RWPE1 (cell line): ENCODE measurements at regions not wholly inside any gene's neighbourhood (a gene's known extent, or its start where the extent isn't known, plus 50 kb on each side); places are given as distances from the start of the nearest gene placed in this dataset.

Experiments used
- CTCF ChIA-PET: fragments of 350-600 bp; sonication (Branson Sonifier 250); formaldehyde crosslinking; extraction: SDS; loops from one replicate; lab custom pipeline; 2021; lab: Yijun Ruan, JAX
- POLR2A ChIA-PET: fragments of 400-600 bp; formaldehyde crosslinking; extraction: SDS; loops from one replicate; lab custom pipeline; 2020; ENCODE audit warnings: antibody characterized with exemption; ENCODE audit not compliant: low non-redundant PET; lab: Yijun Ruan, JAX
- DNase-seq: peaks from one replicate; pipeline ENCODE4 v3.0.0; 2012; ENCODE audit warnings: low spot score
- H3K27ac ChIP-seq: fragments of 450-650 bp; 2 replicates; pipeline ENCODE4 v1.5.1; 2017
- TF ChIP-seq, protein P1 (sequence below): fragments of 450-650 bp; conservative IDR thresholded peaks from 2 replicates; pipeline ENCODE4 v1.5.1; 2017; ENCODE audit warnings: low read depth, mild to moderate bottlenecking

DNA sequence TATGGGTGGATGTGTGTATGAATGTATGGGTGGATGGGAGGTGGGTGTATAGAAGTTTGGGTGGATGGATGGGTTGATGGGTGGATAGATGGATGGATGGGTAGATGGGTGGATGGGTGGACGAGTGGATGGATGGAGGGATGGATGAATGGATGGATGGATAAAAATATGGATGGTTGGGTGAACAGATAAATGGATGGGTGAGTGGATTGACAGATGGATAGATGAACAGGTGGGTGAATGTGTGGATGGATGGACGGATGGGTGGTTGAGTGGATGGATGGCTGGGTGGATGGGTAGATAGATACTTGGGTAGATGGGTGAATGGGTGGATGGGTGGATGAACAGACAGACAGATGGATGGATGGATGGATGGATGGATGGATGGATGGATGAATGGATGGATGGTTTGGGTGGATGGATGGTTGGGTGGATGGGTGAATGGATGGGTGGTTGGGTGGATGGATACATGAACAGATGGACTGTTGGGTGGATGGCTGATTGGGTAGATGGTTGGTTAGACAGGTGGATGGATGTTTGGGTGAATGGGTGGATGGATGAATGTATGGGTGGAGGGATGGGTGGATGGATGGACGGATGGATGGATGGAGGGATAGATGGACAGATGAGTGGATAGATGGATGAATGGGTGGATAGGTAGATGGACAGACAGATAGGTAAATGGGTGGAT lies 166.8 kb downstream of the IRX2 start:
- no peak for DNase-seq
- TF ChIP-seq, protein P1, sequence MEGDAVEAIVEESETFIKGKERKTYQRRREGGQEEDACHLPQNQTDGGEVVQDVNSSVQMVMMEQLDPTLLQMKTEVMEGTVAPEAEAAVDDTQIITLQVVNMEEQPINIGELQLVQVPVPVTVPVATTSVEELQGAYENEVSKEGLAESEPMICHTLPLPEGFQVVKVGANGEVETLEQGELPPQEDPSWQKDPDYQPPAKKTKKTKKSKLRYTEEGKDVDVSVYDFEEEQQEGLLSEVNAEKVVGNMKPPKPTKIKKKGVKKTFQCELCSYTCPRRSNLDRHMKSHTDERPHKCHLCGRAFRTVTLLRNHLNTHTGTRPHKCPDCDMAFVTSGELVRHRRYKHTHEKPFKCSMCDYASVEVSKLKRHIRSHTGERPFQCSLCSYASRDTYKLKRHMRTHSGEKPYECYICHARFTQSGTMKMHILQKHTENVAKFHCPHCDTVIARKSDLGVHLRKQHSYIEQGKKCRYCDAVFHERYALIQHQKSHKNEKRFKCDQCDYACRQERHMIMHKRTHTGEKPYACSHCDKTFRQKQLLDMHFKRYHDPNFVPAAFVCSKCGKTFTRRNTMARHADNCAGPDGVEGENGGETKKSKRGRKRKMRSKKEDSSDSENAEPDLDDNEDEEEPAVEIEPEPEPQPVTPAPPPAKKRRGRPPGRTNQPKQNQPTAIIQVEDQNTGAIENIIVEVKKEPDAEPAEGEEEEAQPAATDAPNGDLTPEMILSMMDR: no peak
- ChIA-PET CTCF (no interaction called here), POLR2A (no interaction called here)
- no peak overlapping the region for H3K27ac ChIP-seq

DNA sequence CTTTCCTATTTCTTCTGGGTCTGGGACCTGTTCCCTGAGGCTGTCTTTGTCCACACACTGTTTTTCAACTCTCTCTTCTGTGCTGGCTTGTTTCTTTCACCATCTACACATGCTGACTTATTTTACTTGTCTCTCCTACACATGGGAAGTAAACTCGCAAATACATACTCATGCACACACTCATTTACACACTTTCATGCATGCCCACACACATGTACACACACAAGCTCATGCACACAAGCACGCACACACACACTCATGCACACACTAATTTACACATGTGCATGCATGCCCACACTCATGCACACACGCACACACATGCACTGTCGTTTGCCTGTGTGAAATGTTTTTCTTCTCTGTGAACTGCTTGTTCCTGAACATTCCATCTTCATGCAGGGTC lies 169.0 kb downstream of the IRX2 start:
- no peak overlapping the region for H3K27ac ChIP-seq
- TF ChIP-seq, protein P1: no peak
- no peak for DNase-seq
- ChIA-PET CTCF (interaction anchor here (0.6 kb wide), 1 partner anchor 297 kb away, joined by 3 read pairs; no protein-coding TSS in a partner anchor), POLR2A (no interaction called here)

DNA sequence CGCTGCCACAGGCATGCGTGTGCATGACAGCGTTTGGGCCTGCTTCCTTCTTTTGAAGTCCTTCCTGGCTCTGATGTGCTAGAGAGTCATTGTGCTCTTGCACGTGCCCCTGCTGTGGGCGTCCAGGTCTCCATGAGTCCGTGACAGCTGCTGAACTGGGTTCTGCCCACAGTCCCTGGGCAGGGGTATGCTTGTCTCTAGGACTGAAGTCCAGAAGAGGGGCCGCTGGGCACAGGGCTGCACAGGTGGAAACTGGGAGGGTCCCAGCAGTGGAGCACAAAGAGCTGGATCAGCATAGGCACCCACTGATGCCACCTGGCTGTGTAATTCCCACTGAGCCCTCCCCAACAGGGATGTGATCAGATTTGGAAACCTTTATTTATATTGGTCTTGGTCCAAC lies 169.4 kb downstream of the IRX2 start:
- CTCF ChIA-PET: interaction anchor here (0.6 kb wide), 1 partner anchor 296 kb away, joined by 3 read pairs; no protein-coding TSS in a partner anchor
- POLR2A ChIA-PET: no interaction called here
- H3K27ac ChIP-seq: no peak overlapping the region
- DNase-seq: no peak
- TF ChIP-seq, protein P1: no peak

DNA sequence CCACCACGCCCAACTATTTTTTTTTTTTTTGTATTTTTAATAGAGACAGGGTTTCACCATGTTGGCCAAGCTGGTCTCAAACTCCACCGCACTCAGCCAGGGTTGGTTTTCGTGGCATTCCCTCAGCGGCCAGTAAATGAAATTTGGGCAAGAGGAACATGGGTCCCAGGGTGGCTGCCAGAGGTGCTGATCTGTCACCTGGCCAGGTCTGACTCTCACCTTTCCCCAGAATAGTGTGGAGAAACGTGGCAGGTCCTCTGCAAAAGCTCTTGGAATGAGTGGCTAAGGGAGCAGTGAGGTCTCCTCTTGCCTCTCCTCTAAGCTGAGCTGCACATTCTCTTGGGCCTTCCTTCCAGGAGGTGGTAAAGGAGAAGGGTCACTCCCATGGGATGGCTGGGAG lies 170.1 kb downstream of the IRX2 start:
- TF ChIP-seq, protein P1: no peak
- ChIA-PET POLR2A (no interaction called here), CTCF (interaction anchor here (0.6 kb wide), 1 partner anchor 843 kb away, joined by 3 read pairs; no protein-coding TSS in a partner anchor)
- H3K27ac ChIP-seq: no peak overlapping the region
- DNase-seq: no peak

DNA sequence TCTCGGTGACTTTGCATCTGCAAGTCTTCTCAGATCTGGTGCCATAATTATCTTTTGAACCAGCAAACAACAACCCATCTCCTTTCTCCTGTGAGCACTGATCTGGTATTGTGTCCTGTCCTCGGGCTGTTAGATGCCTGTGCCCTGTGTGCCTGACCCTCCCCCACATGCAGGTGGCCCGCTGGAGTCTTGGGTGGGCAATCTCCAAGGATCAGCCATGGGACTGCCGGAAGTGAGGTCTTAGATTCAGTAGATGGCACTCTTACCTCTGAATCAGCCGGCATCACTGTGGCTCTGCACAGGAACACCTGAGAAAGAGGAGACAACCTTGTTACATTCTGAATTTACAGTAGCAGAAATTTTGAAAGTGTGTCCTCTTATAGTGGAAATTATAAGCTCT lies 172.4 kb downstream of the IRX2 start:
- CTCF ChIA-PET: interaction anchor here (0.6 kb wide), 1 partner anchor 167 kb away, joined by 3 read pairs; no protein-coding TSS in a partner anchor
- POLR2A ChIA-PET: no interaction called here
- DNase-seq: no peak
- no peak overlapping the region for H3K27ac ChIP-seq
- TF ChIP-seq, protein P1: no peak

DNA sequence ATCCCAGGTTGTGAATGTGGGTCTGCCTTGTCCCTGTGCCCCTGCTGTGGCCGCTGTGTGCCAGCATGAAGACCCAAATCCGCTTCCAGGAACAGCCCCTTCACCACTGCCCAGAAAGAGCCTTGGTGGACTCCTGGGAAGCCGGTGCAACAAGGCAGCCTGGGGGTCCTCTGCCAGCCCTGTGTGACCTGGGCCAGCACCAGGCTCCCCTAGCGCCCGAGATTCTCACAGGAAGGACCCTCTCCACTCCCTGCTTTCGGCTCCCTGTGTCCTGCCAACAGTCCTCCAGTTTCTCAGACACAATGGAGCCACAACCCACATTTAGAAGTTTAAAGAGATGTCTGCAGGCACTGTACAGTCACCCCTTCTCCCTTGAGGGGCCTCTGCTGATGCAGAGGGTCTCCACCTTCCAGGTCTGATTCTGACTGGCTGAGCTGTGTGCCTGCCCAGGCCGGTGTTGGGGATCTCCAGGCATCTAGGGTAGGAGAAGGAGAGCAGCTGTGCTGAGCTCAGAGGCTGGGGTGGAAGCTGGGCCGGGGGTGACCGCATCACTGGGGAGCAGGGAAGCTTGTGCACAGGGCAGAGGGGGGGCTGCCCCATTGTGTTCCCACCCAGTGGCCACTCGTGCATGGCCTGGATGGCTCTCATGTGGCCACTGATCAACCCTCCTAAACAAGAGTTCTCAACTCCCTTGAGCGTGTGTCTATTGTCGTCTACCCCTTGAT lies 174.0 kb downstream of the IRX2 start:
- DNase-seq: no peak
- TF ChIP-seq, protein P1: no peak
- POLR2A ChIA-PET: no interaction called here
- CTCF ChIA-PET: no interaction called here
- H3K27ac ChIP-seq: no peak overlapping the region
